ENCODE measurements at regions not wholly inside any gene's neighbourhood (a gene's known extent, or its start where the extent isn't known, plus 50 kb on each side); places are given as distances from the start of the nearest gene placed in this dataset.

DNA sequence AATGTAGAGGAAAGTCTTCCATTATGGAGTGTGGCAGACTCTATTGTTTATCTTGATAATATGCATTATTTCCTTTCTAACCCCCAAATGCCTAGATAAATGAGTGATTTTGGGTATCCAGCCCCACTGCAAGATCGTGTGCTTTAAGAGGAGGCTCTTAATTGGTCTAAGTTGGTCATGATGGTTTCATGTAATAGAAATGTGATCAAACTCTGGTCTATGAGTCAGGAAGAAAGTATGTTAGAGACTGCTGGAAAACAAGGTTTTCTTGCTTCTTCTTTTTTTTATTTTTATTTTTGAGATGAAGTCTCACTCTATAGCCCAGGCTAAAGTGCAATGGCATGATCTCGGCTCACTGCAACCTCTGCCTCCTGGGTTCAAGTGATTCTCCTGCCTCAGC is 344.5 kb upstream of the TNP1 start:
- TF ChIP-seq TCF7L2 (IDR thresholded peaks at IDR 0.05; ENCODE audit: low read depth, low read length): no peak
- TF ChIP-seq, protein P1, sequence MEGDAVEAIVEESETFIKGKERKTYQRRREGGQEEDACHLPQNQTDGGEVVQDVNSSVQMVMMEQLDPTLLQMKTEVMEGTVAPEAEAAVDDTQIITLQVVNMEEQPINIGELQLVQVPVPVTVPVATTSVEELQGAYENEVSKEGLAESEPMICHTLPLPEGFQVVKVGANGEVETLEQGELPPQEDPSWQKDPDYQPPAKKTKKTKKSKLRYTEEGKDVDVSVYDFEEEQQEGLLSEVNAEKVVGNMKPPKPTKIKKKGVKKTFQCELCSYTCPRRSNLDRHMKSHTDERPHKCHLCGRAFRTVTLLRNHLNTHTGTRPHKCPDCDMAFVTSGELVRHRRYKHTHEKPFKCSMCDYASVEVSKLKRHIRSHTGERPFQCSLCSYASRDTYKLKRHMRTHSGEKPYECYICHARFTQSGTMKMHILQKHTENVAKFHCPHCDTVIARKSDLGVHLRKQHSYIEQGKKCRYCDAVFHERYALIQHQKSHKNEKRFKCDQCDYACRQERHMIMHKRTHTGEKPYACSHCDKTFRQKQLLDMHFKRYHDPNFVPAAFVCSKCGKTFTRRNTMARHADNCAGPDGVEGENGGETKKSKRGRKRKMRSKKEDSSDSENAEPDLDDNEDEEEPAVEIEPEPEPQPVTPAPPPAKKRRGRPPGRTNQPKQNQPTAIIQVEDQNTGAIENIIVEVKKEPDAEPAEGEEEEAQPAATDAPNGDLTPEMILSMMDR (IDR thresholded peaks at IDR 0.05): no peak

All from Panc1 (cell line).